GM19372 (cell line): ENCODE measurements at regions not wholly inside any gene's neighbourhood (a gene's known extent, or its start where the extent isn't known, plus 50 kb on each side); places are given as distances from the start of the nearest gene placed in this dataset.

Experiments
- ATAC-seq: cut with Tn5 transposase; IDR thresholded peaks from one replicate; pipeline ENCODE4 v1.9.1; 2021; ENCODE audit warnings: mild to moderate bottlenecking, low read depth, moderate library complexity; ENCODE audit not compliant: unreplicated experiment

- ATAC-seq: no peak
Observed at GRCh38 chr2:190783513-190784263, 96.9 kb upstream of the GLS start.

- no peak for ATAC-seq
Observed at GRCh38 chr2:190785334-190785733, 95.3 kb upstream of the GLS start.

GRCh38 chr2:190786404-190787166 is 94.0 kb upstream of the GLS start:
- ATAC-seq: no peak

- ATAC-seq: no peak
Observed at GRCh38 chr2:190787743-190788235, 92.8 kb upstream of the GLS start.

- no peak for ATAC-seq
Observed at GRCh38 chr2:190789074-190790004, 91.3 kb upstream of the GLS start.

GRCh38 chr2:190791347-190791975 is 89.2 kb upstream of the GLS start:
- ATAC-seq: no peak

GRCh38 chr2:190791976-190792575 is 88.5 kb upstream of the GLS start:
- ATAC-seq: no peak

GRCh38 chr2:190792956-190793888 is 87.4 kb upstream of the GLS start:
- no peak for ATAC-seq

- ATAC-seq: no peak
Observed at GRCh38 chr2:190794377-190794776, 86.2 kb upstream of the GLS start.

- ATAC-seq: no peak
Observed at GRCh38 chr2:190794790-190795189, 85.8 kb upstream of the GLS start.

GRCh38 chr2:190795686-190796085 is 84.9 kb upstream of the GLS start:
- no peak for ATAC-seq

- no peak for ATAC-seq
Observed at GRCh38 chr2:190799999-190800398, 80.6 kb upstream of the GLS start.

- ATAC-seq: no peak
Observed at GRCh38 chr2:190800528-190800927, 80.1 kb upstream of the GLS start.

- no peak for ATAC-seq
Observed at GRCh38 chr2:190802129-190802528, 78.5 kb upstream of the GLS start.

- ATAC-seq: no peak
Observed at GRCh38 chr2:190802626-190803209, 77.9 kb upstream of the GLS start.

GRCh38 chr2:190804182-190804795 is 76.3 kb upstream of the GLS start:
- ATAC-seq: no peak

GRCh38 chr2:190805126-190805525 is 75.5 kb upstream of the GLS start:
- no peak for ATAC-seq

- ATAC-seq: no peak
Observed at GRCh38 chr2:190805843-190806242, 74.8 kb upstream of the GLS start.
